UCSD-AML1 (cell line): ENCODE measurements at regions not wholly inside any gene's neighbourhood (a gene's known extent, or its start where the extent isn't known, plus 50 kb on each side); places are given as distances from the start of the nearest gene placed in this dataset.

Experiments used
- DNase-seq: peaks from one replicate; lab custom pipeline; 2025; ENCODE audit not compliant: unreplicated experiment; lab: John Stamatoyannopoulos, UW

- no peak for DNase-seq
These were observed 187.9 kb upstream of the GMDS start for GRCh38 chr6:2433266-2433665.

DNA sequence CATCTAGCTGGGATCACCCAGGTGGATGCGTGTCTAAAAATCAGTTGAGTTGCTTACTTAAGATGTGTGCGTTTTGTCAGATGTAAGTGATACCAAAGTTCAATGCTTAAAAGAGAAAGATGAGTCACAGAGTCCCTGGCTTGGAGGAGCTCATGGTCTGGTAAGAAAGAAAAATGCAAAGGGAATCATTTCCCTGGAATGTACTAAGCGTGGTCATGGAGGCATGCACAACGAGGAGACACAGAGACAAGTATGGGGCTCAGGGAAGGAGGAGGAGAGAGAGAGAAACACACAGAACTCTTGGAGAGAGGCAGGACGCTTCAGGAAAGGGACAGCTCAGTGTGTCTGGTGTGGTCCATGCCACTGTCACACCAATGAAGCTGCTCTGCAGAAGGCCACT lies 186.9 kb upstream of the GMDS start:
- no peak for DNase-seq

GRCh38 chr6:2430612-2431011 lies 185.2 kb upstream of the GMDS start:
- no peak for DNase-seq

GRCh38 chr6:2429460-2429859 lies 184.1 kb upstream of the GMDS start:
- DNase-seq: no peak

- no peak for DNase-seq
These were observed 183.6 kb upstream of the GMDS start for GRCh38 chr6:2429032-2429431.

GRCh38 chr6:2426561-2427340 lies 181.3 kb upstream of the GMDS start:
- DNase-seq: no peak

DNA sequence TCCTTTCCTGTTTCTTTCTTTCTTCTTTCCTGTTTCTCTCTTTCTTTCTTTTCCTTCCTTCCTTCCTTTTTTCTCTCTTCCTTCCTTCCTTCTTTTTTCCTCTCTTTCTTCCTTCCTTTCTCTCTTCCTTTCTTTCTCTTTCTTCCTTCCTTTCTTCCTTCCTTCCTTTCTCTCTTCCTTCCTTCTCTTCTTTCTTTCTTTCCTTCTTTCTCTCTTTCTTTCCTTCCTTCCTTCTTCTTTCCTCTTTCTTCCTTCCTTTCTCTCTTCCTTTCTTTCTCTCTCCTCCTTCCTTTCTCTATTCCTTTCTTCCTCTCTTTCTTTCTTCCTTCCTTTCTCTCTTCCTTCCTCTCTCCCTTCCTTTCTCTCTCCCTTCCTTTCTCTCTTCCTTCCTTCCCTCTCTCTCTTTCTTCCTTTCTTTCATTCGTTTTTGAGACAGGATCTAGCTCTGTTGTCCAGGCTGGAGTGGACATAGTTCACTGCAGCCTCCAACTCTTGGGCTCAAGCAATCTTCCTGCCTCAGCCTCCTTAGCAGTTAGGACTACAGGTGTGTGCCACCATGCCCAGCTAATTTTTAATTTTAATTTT lies 170.8 kb upstream of the GMDS start:
- DNase-seq: no peak

DNA sequence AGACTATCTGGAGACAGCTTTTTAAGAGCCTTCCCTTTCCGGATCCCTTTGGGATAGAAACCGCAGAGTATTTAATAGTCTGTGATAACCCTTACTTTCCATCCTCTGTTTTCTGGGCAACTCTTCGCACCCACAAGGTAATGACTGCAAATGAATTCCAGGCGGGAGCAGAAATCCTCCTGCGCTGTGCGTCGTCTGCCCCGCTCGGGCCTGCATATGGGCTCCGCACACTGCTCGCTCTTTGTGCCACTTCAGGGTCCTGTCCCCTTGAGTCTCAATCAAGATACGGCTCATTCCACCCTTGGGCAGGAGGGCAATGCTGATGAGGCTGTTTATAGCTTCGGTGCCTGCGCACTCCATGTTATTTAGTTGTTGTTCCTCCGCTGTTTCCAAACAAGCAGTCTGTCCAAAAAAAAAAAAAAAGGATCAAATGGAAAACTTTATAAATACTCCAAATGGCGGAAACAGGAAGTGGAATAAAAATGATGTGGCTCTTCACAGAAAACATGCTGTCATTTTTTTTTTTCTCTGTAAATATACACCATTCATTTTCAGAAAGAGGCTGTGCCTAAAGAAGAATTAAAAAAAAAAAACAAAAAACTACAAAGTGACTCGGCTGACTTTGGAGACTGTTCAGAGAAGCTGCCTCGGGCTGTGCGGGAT lies 169.6 kb upstream of the GMDS start:
- no peak for DNase-seq

DNA sequence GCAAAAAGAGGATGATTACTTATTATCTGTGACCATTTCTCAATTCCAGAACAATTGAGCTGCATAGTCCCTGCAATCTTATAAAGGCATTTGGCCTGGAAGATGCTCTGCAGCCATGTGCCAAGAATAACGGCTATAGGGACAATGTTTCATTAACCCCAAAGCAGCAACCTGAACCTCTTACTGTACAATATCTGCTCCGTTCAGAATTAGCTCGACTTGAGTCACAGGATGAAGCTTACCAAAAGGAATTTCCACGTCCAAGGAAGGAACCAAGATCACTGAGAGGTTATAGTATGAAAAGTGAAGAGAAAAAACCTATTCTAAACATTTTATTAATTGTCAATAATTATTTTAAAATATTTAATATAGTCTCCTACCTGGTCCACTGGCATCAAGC lies 167.3 kb upstream of the GMDS start:
- no peak for DNase-seq

DNA sequence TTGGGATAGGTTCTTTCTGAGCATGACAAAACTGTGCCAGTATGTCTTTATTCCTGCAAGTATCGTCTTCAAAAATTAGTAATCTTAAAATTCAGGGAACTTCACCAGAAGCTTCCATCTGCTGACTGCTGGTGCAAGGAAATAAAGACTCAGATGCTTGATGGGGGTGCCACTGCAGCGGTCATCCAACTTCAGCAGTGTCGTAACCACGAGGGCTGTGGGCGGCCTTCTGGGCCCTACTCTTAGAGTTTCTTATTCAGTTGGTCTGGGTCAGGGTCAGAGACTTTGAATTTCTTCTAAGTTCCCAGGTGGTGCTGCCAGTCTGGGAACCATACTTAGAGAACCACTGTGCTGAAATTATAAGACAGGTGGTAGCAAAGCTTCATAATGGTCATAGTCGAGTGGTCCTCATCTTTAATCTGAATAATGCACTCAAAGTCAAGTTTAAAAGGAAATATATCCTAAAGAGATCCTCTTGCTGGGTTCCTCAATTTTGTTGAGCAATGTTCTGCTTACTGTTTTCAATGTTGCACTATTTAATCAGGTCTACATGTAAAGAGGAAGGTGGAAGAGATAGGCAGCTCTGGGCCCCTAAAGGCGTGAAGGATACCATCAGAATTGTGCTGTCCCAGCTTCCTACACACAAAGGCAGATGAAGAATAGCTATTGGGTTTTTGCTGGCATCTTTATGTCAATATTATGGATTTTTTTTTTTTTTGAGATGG lies 165.4 kb upstream of the GMDS start:
- DNase-seq: no peak

- DNase-seq: no peak
These were observed 162.1 kb upstream of the GMDS start for GRCh38 chr6:2407525-2407924.

DNA sequence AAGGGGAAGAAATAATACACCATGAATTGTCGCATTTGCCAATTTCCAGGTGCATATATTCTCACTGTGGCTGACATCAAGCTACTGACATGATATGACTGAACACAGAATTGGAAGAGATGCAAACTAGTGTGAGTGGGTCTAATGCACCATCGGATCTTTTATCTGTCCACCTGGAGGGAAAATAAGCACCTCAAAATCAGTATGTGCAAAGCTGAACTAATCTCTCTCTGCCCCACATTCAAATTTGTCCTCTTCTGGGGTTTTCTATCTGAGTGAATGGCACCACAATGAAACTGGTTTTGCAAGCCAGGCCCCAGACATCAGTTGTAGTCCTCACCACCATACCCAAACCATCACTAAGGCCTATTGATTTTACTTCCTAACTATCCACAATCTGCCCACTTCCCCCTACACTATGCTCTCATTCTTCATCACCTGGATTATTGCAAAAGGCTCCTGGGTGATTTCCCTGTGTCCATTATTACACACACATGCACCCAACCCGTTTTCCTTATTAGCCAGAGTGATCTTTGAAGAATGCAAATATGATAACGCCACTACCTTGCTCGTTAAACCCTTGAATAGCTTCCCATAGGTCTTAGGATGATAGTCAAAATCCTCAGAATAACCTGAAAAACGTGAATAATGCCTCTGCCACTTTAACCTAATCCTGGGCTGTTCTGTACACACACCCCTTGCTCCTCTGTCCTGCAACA lies 159.0 kb upstream of the GMDS start:
- no peak for DNase-seq

GRCh38 chr6:2403546-2403945 lies 158.1 kb upstream of the GMDS start:
- no peak for DNase-seq

DNA sequence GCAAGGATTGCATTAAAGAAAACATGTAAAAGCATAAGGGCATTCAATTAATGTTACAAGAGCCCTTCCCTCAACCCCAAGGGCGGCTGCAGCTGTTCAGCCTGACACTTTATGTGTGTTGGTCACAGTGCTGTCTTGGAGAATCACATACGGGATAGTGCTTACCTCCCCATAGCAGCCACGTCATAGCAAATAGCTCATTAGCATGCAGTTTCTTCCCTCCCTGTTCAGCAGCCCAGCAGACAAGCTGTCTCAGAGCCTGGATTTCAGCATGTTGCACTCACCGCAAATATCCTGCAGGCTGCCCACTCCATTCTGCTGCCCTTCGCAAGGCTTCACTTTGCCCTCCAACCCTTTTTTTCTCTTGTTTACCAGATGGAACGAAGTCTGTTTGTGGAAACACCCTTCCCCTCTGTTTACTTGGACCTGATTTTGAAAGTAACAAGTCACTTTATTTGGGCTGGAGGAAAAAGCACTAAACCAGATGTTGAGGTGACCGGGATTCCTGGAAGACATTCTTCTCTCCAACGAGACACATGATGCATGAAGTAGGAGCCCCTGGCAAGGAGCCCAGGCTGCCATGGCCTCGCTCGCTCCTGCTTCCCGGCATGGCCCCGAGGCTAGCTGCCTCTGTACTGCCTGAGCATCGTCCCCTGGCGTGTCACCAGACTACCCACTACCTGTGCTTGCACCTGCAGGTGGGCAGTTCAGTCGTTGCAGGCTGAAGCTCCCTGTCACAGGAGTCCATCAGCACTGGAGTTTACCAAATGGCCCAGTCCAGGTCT lies 151.6 kb upstream of the GMDS start:
- no peak for DNase-seq

- DNase-seq: no peak
These were observed 150.7 kb upstream of the GMDS start for GRCh38 chr6:2396042-2396657.

GRCh38 chr6:2388554-2389324 lies 143.3 kb upstream of the GMDS start:
- DNase-seq: no peak

DNA sequence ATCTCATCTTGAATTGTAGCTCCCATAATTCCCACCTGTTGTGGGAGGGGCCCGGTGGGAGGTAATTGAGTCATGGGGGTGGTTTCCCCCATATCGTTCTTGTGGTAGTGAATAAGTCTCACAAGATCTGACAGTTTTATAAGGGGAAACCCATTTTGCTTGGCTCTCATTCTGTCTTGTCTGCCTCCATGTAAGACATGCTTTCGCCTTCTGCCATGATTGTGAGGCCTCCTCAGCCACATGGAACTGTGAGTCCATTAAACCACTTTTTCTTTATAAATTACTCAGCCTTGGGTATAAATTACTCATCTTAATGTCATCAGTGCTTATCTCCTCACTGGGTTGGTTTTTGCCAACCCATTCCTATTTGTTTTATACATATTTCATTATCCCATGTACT lies 142.0 kb upstream of the GMDS start:
- DNase-seq: no peak

DNA sequence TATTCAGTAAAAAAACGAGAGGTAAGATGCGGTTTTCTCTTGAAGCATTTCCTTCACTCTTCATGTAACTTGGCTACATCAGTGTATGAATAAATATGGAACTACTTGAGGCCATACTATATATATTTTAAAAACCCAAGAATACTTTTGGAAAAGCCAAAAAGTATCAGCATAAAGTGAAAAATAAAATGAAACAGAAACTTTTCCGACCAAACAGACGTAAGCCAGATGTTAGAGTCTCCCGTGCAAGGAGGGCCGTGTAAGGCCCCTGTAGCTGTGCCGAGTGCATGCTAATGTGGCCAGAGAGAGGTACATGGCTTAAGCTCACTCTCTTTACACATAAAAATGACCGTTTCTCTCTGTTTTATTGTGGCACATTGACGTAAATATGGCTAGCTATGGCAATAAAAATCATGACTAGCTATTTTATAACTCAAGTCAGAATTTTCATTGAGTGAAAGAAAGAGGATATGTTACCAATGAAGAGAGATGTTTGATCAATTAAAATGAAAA lies 140.1 kb upstream of the GMDS start:
- DNase-seq: no peak

DNA sequence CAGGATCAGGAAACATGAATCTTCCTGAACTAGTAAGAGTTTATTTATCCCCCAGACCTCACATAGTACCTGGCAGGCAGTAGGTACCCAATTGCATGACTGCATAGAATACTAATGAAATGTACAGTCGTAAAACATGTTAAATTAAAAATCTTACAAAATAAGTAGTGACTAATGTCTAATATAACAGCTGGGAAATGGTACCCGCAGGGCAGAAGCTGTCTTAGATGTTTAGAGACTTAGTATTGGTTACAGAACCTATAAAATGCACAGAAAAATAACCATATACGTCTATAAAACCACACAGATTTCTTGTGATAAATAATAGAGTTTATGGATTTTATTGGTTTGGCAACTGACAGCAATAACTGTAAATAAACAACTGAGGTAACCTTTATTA lies 139.1 kb upstream of the GMDS start:
- no peak for DNase-seq
